Endothelial cell of umbilical vein (primary cell): ENCODE measurements at regions not wholly inside any gene's neighbourhood (a gene's known extent, or its start where the extent isn't known, plus 50 kb on each side); places are given as distances from the start of the nearest gene placed in this dataset.
"Not testable (repeated sequence)": the region's sequence is repeated elsewhere in the genome, so short reads cannot be mapped to it uniquely, and the experiment has no call there.

Experiments
- BruUV-seq: library from RNA; stranded (reverse); fragments of 400-500 nt; replicated peaks from 2 replicates; lab custom pipeline; 2021; lab: Mats Ljungman, UMichigan
- CTCF ChIA-PET: fragments of 300-600, 350-600 bp; sonication (Branson Sonifier 250); formaldehyde crosslinking; loops from one replicate; lab custom pipeline; 2021; ENCODE audit warnings: antibody characterized with exemption, inconsistent platforms; lab: Charles Lee
- POLR2A ChIA-PET: fragments of 300-600, 350-600 bp; sonication (Branson Sonifier 250); formaldehyde crosslinking; loops from one replicate; lab custom pipeline; 2021; ENCODE audit warnings: antibody characterized with exemption, inconsistent platforms; lab: Charles Lee
- DNase-seq: peaks from one replicate; pipeline ENCODE4 v3.0.0-alpha.2; 2011; ENCODE audit warnings: low read depth, low spot score
- FAIRE-seq: peaks from 2 replicates; lab custom pipeline; 2011; peaks lifted over from hg19 to GRCh38; lab: Jason Lieb, UNC
- H2AFZ ChIP-seq: 2 replicates; pipeline ENCODE4 v1.6.0; 2012; ENCODE audit warnings: low read depth, low read length, control low read depth, inconsistent platforms
- H3K27ac ChIP-seq: 2 replicates; pipeline ENCODE4 v1.5.1; 2011; ENCODE audit warnings: low read depth, mild to moderate bottlenecking, control low read depth, low read length, moderate library complexity; ENCODE audit not compliant: insufficient read depth
- H3K27me3 ChIP-seq, 2 experiments: 2 replicates each; pipeline versions ENCODE4 v1.6.0 to v1.6.1; 2011; ENCODE audit warnings: low read length in 2 of 2, mixed read lengths in 1 of 2; ENCODE audit not compliant: control insufficient read depth in 2 of 2, insufficient read depth in 2 of 2
- H3K36me3 ChIP-seq, 2 experiments: 2 replicates in 1 of 2; 3 replicates in 1 of 2; pipeline ENCODE4 v1.5.1; 2011; ENCODE audit warnings: low read length in 2 of 2, mild to moderate bottlenecking in 1 of 2, moderate library complexity in 1 of 2; ENCODE audit not compliant: control insufficient read depth in 2 of 2, insufficient read depth in 2 of 2; ENCODE audit errors: extremely low read depth in 1 of 2
- H3K4me1 ChIP-seq: 3 replicates; pipeline ENCODE4 v1.5.1; 2011; ENCODE audit warnings: mild to moderate bottlenecking, low read length; ENCODE audit not compliant: control insufficient read depth, insufficient read depth; ENCODE audit errors: extremely low read depth
- H3K4me2 ChIP-seq: 2 replicates; pipeline ENCODE4 v1.6.1; 2011; ENCODE audit warnings: low read length, control low read depth, mixed read lengths; ENCODE audit not compliant: insufficient read depth
- H3K4me3 ChIP-seq, 3 experiments: fragments of 200-600 bp in 1 of 3; sonication (generic), shearing (Covaris generic) in 1 of 3; replicated peaks in 1 of 3; 2 replicates each; pipeline ENCODE4 v1.5.1; 2011 to 2016; ENCODE audit warnings: control low read depth in 3 of 3, low read length in 3 of 3, mild to moderate bottlenecking in 2 of 3, inconsistent platforms in 1 of 3, low read depth in 1 of 3, moderate library complexity in 1 of 3; ENCODE audit not compliant: insufficient read depth in 1 of 3
- H3K79me2 ChIP-seq: 2 replicates; pipeline ENCODE4 v1.6.0; 2012; ENCODE audit warnings: low read length, inconsistent platforms; ENCODE audit not compliant: control insufficient read depth, insufficient read depth
- H3K9ac ChIP-seq: replicated peaks from 2 replicates; pipeline ENCODE3; 2011; ENCODE audit warnings: low read length, control low read depth; ENCODE audit not compliant: insufficient read depth; ENCODE audit errors: extremely low read depth
- H3K9me1 ChIP-seq: replicated peaks from 3 replicates; pipeline ENCODE4 v1.6.0; 2011; ENCODE audit warnings: mild to moderate bottlenecking, low read length; ENCODE audit not compliant: control insufficient read depth, insufficient read depth; ENCODE audit errors: extremely low read depth
- H3K9me3 ChIP-seq: replicated peaks from 2 replicates; pipeline ENCODE4 v1.5.1; 2012; ENCODE audit warnings: low read length, inconsistent platforms; ENCODE audit not compliant: control insufficient read depth, insufficient read depth
- H4K20me1 ChIP-seq: replicated peaks from 2 replicates; pipeline ENCODE3; 2011; ENCODE audit warnings: mild to moderate bottlenecking, low read length; ENCODE audit not compliant: control insufficient read depth, insufficient read depth; ENCODE audit errors: extremely low read depth
- EZH2 ChIP-seq: IDR thresholded peaks from 2 replicates; pipeline ENCODE4 v1.6.1; 2012; ENCODE audit warnings: borderline replicate concordance, low read depth, mild to moderate bottlenecking, moderate library complexity, low read length, inconsistent platforms; ENCODE audit not compliant: severe bottlenecking
- FOS ChIP-seq: IDR thresholded peaks from 2 replicates; pipeline ENCODE4 v1.6.1; 2011; ENCODE audit warnings: mild to moderate bottlenecking, low read length, moderate library complexity, borderline replicate concordance; ENCODE audit not compliant: insufficient read depth
- GATA2 ChIP-seq: IDR thresholded peaks from 2 replicates; pipeline ENCODE4 v1.7.0; 2011; ENCODE audit warnings: low read depth, mild to moderate bottlenecking, moderate library complexity, mixed read lengths, low read length; ENCODE audit not compliant: insufficient read length, insufficient read depth
- JUN ChIP-seq: IDR thresholded peaks from 2 replicates; pipeline ENCODE4 v1.6.1; 2011; ENCODE audit warnings: borderline replicate concordance, low read depth; ENCODE audit not compliant: insufficient read length, insufficient read depth
- MYC ChIP-seq: IDR thresholded peaks from one replicate; pipeline ENCODE4 v1.6.1; 2011; ENCODE audit warnings: mild to moderate bottlenecking, low read depth, low read length
- POLR2A ChIP-seq: IDR thresholded peaks from 2 replicates; pipeline ENCODE4 v1.6.1; 2012; ENCODE audit warnings: low read depth, mild to moderate bottlenecking, control low read depth, low read length
- POLR2AphosphoS5 ChIP-seq: IDR thresholded peaks from 2 replicates; pipeline ENCODE4 v1.6.1; 2012; ENCODE audit warnings: low read depth, mild to moderate bottlenecking, control low read depth, low read length, moderate library complexity; ENCODE audit not compliant: insufficient read depth
- dilution Hi-C: fragments of 300-500 bp; cut with MboI; formaldehyde crosslinking; loops from one replicate; pipeline ENCODE4 v1.15.0; 2019; ENCODE audit warnings: low sequenced_read_pairs; ENCODE audit not compliant: extremely low pct_ligation_motif_present
- intact Hi-C: fragments of 100-400 bp; cut with micrococcal nuclease; formaldehyde crosslinking; loops from one replicate; pipeline ENCODE4 v1.10.0; 2022
- TF ChIP-seq, protein P1 (sequence below), 2 donors: IDR thresholded peaks; 1 replicate in 1 of 2; 2 replicates in 1 of 2; pipeline ENCODE4 v1.5.1; 2011; ENCODE audit warnings: low read length in 2 of 2, mild to moderate bottlenecking in 2 of 2, moderate library complexity in 2 of 2, control low read depth in 1 of 2, inconsistent platforms in 1 of 2, low read depth in 1 of 2; ENCODE audit not compliant: insufficient read depth in 1 of 2; ENCODE audit errors: extremely low read depth in 1 of 2
- TF ChIP-seq, protein P2 (sequence below): IDR thresholded peaks from 2 replicates; pipeline ENCODE4 v1.6.1; 2011; ENCODE audit not compliant: insufficient read depth, insufficient read length

DNA sequence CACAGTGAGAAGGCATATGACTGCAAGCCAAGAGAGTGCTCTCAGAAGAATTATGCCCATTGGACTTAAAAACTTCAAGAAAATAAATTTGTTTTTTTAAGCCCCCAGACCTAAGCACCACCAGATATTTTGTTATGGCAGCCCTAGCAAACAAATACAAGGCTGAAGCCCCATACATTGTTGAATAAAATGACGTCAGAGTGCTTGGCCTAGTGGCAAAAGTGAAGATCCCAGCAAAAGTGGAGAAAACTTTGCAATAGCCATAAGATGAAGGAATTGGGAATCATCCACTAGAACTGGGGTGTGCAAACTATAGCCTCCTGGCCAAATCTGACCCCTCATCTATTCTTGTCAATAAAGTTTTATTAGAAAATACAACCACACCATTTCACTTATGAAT is 517.5 kb downstream of the IRS1 start:
- ChIA-PET CTCF (no interaction called here), POLR2A (no interaction called here)
- H3K4me1 ChIP-seq = no peaks in the 10 kb centered on the region
- no peak for TF ChIP-seq FOS
- TF ChIP-seq JUN = no peak
- no peak for TF ChIP-seq POLR2AphosphoS5
- TF ChIP-seq, protein P1, sequence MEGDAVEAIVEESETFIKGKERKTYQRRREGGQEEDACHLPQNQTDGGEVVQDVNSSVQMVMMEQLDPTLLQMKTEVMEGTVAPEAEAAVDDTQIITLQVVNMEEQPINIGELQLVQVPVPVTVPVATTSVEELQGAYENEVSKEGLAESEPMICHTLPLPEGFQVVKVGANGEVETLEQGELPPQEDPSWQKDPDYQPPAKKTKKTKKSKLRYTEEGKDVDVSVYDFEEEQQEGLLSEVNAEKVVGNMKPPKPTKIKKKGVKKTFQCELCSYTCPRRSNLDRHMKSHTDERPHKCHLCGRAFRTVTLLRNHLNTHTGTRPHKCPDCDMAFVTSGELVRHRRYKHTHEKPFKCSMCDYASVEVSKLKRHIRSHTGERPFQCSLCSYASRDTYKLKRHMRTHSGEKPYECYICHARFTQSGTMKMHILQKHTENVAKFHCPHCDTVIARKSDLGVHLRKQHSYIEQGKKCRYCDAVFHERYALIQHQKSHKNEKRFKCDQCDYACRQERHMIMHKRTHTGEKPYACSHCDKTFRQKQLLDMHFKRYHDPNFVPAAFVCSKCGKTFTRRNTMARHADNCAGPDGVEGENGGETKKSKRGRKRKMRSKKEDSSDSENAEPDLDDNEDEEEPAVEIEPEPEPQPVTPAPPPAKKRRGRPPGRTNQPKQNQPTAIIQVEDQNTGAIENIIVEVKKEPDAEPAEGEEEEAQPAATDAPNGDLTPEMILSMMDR (IDR thresholded peaks at IDR 0.05; ENCODE audit: extremely low read depth in 1 of 2, insufficient read depth in 1 of 2, low read depth in 1 of 2, low read length in 2 of 2) = no peak
- TF ChIP-seq POLR2A = no peak
- no peak for TF ChIP-seq GATA2
- TF ChIP-seq EZH2 = no peak
- TF ChIP-seq, protein P2, sequence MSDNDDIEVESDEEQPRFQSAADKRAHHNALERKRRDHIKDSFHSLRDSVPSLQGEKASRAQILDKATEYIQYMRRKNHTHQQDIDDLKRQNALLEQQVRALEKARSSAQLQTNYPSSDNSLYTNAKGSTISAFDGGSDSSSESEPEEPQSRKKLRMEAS = no peak
- no peak for TF ChIP-seq MYC
- no peak overlapping the region for H3K4me3 ChIP-seq
- no peak overlapping the region for H3K9ac ChIP-seq
- intact Hi-C loops = no loop called here
- no peaks in the 10 kb centered on the region for H4K20me1 ChIP-seq
- no peaks in the 10 kb centered on the region for H3K79me2 ChIP-seq
- H3K27ac ChIP-seq = no peak overlapping the region
- no peak overlapping the region for H3K4me2 ChIP-seq
- no peak for DNase-seq
- H2AFZ ChIP-seq = no peak overlapping the region
- no peaks in the 10 kb centered on the region for H3K9me3 ChIP-seq
- H3K9me1 ChIP-seq = no peaks in the 10 kb centered on the region
- no peaks in the 10 kb centered on the region for H3K36me3 ChIP-seq
- no peak for FAIRE-seq
- dilution Hi-C loops = no loop called here
- no TSS peak for BruUV-seq
- H3K27me3 ChIP-seq = no peaks in the 10 kb centered on the region

DNA sequence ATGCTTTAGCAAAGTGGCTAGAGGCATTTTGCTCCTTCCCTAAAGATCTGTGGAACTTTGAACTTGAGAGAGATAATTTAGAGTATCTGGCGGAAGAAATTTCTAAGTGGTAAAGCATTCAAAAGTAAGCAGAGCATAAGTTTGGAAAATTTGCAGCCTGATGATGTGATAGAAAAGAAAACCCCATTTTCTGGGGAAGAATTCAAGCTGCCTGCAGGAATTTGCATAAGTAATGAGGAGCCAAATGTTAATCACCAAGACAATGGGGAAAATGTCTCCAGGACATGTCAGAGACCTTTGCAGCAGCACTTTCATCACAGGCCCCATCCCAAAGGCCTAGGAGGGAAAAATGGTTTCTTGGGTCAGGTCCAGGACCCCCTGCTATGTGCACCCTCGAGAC is 519.5 kb downstream of the IRS1 start:
- H3K4me2 ChIP-seq, H2AFZ ChIP-seq, DNase-seq, H3K9me1 ChIP-seq, H3K79me2 ChIP-seq, H3K9me3 ChIP-seq, POLR2A ChIA-PET, intact Hi-C loops, H3K9ac ChIP-seq, H3K27ac ChIP-seq, H3K27me3 ChIP-seq, FAIRE-seq, BruUV-seq, H3K4me3 ChIP-seq, CTCF ChIA-PET, H3K4me1 ChIP-seq, H4K20me1 ChIP-seq, H3K36me3 ChIP-seq, dilution Hi-C loops: not testable (repeated sequence)
